HG02970 (cell line): ENCODE measurements at regions not wholly inside any gene's neighbourhood (a gene's known extent, or its start where the extent isn't known, plus 50 kb on each side); places are given as distances from the start of the nearest gene placed in this dataset.
"Not testable (repeated sequence)": the region's sequence is repeated elsewhere in the genome, so short reads cannot be mapped to it uniquely, and the experiment has no call there.

Source experiments
- ATAC-seq: cut with Tn5 transposase; IDR thresholded peaks from one replicate; pipeline ENCODE4 v1.9.1; 2021; ENCODE audit warnings: mild to moderate bottlenecking, moderate library complexity, moderate number of reproducible peaks; ENCODE audit not compliant: unreplicated experiment, low FRiP score

DNA sequence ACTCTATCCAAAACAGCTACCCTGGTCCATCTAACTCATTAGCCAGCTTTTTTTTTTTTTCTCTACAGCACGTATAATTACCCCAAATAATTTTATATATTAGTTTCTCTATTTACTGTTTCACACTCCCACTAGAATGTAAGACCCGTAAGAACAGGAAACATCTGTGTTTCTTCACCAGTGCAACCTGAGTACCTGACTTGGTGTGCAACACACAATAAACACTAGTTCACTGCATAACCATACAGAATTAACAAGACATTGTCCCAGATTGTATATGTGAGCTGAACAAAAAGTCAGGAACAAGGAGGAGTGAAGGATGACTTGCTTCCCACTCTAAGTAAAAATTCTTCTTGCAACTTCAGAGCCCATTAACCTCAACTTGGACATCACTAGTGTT lies 180.2 kb upstream of the AKR1E2 start:
- no peak for ATAC-seq

DNA sequence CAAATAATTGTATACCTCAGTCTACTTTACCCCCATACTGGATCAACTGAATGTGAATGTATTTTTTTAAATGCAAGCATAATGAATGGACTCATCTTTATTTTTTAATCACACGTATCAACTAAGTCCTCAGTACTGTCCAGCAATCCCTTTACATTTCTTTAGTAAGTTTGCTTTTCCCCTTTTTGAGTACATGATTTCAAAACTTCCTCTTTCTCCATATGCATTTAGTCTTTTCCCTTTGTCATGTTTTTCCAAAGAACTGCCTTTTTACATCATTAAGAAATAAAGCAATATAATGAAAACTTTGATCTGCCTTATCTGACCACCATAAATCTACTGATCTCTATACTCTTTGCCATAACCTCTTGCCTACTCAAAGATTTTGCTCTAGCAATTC lies 182.5 kb upstream of the AKR1E2 start:
- ATAC-seq = no peak

DNA sequence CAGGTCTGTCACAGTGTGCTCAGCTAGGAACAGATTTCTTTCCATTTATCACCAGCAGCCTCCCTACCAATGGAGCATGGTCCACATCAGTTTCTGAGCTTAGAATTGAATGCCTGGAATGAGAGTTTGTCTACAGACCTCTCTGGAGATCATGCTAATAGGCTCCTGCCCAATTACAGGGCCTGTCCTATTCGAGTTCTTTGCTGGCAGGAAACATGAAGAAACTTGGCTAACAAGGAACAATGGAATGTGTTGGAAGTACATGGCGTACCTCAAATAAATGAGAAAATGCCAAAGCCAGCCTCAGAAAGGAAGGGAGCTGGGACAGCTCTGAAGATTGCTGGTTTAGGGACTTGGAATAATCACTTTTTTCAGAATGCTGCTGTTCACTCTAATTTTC lies 186.0 kb upstream of the AKR1E2 start:
- ATAC-seq = no peak

DNA sequence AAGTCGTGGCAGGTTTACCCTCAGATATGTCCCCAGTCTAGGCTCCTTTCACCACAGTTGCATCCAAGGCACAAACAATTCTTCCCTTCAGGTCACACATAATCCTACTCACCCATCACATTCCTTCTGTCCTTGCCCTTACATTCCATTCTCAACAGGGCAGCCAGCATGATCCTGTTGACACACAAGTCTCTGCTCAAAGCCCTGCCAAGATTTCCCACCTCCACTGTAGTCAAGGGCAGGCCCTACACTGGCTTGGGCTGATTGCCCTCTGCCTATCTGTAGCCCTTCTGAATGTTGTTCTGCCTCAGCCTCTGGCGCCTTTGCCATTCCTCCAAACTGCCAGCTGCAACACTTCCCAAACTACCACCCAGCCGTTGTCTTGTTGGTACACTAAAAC lies 187.9 kb upstream of the AKR1E2 start:
- ATAC-seq = no peak

DNA sequence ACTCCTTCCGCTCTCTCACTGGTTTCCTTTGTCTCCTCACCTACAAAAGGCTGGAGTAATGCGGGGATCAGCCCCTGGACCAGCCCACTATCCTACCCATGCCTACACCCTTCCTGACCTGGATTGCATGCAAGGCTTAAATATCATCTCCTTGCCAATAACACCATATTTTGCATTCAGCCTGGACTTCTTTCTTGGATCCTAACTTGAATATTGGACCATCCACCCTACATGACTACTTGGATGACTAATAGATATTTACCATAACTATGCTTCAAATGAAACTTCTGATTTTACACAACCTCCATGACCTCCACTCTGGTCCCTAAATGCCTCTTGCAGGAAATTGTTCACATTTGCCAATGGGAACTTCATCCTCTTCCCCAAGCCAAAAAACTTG lies 188.3 kb upstream of the AKR1E2 start:
- no peak for ATAC-seq

DNA sequence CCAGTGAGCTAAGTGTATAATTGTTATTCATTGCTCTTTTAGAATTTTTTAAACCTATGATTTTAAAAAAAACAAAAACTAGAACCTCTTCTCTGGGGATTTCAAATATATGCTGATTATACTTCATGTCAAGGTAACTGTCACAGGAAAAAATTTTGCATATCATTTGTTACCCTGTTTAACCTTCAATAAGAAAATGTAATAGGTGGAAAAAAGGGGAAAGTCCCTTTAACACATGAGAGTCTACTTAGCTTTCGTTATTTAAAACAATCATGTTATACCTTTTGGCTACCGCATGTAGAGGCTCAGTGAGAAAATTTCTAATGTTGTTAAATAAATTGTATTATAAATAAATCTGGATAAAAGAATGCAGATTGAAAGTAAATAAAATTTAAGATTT lies 190.1 kb upstream of the AKR1E2 start:
- no peak for ATAC-seq

DNA sequence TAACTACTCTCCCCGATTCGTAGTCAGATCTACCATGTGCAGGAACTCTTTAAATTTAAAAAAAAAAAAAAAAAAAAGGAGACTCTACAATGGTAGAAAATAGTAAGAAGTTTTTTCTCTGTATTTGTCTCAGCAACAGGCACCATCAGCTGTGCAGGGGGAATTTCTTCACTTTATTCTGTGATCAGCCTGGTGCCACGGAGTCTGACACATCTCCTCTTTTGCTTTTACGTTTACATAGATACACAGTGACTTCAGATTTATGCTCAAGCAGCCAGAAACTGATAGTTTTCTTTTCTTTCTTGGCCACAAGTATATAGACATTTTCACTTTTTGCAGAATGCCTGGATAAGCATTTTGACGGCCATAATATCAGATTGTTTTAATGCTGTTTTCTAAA lies 190.6 kb upstream of the AKR1E2 start:
- ATAC-seq = no peak

DNA sequence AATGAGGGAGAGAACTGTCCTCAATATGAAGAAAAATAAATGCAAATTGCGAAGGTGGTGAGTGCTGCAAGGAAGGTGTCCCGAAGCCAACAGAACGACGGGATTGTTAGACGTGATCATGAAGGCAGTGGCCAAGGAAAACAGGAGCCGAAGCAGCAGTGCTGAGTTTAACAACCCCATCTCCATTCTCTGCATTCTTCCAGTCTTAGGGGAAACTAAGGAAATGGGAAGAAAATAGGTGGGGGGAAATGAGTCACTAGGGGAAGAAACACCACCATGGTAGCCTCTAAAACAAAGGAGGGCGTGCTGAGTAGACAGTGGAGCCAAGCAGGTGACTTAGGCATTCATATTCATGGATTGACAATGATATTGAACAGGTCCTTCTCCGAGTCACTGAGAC lies 192.2 kb upstream of the AKR1E2 start:
- no peak for ATAC-seq

DNA sequence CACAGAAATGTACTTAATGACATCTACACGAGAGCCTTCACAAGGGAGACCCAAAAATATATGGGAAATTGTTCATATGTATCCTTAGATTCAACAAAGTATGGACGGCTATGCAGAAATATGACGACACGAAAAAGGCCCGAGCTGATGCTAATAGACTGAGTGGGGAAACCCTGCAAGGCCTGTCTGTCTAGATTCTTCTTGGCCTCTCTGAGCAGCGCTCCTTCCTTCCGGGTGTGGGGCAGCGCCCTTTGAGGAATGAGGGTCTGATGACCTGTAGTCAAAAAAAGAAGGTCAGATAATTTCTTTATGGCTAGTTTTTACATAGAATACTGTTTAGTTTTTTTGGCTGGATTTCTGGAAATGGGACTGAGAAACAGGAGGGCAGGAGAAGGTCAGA lies 192.8 kb upstream of the AKR1E2 start:
- ATAC-seq = no peak

DNA sequence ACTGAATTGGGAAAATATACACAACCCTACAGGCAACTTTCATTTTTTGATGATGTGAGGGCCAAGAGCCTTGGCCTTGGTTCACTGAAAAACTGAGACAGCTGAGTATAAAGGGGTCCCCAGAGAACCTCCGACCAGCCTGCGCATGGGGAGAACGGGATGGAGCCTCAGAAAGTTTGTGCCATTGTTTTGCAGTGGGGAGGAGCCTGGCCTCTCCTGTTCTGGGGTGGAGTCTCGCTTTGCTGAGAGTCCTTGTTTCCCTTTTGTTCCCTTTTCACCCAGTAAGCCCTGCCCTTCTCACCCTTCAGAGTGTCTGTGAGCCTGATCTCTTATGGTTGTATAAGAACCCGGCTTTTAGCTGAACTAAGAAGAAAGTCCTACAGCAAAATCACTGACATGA lies 193.2 kb upstream of the AKR1E2 start:
- no peak for ATAC-seq

DNA sequence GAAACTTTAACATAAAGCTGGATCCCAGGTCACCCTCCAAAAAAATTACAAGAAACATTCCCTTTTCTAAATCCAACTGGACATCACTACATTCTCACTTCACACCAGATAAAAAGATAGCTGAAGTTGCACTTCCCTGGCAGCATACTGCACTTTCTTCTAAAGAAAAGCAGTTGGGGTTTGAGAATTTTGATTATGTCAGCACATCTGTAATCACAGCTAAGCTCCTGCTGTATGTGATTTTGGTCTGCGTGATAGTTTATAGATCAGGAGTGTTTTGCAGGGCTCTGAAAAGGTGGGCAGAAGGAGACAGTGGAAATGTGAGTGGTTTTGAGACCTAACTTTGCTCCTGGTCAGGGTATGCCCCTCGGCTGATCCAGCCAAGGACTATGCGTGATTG lies 199.1 kb upstream of the AKR1E2 start:
- no peak for ATAC-seq

DNA sequence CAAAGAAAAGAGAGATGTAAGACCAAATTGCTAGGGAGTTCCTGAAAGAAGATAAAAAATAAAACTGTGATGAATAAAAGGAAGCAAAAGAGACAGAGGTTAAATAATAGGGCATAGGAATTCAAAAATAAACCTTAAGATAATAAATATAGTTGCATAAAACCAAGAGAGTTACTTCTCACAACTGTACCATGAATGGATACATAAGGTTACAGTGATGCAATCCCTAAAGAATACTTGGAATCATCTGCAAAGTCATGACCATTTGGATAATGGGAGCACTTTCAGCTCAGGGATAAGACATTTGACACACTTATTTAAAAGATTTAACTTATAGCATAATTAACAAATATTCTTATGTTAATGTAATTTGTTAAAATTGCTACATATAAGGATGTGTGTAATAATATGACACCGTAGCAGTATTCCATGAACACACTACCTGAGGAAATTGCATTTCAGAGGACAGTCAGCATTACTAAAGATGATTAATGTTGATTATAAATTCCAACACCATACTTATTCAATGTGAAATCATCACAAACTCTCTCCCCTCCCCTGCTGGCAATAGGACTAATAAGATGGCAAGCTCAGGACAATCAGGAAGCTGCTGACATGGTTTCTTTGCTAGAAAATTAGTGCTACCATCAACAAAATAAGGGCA lies 202.1 kb upstream of the AKR1E2 start:
- no peak for ATAC-seq

DNA sequence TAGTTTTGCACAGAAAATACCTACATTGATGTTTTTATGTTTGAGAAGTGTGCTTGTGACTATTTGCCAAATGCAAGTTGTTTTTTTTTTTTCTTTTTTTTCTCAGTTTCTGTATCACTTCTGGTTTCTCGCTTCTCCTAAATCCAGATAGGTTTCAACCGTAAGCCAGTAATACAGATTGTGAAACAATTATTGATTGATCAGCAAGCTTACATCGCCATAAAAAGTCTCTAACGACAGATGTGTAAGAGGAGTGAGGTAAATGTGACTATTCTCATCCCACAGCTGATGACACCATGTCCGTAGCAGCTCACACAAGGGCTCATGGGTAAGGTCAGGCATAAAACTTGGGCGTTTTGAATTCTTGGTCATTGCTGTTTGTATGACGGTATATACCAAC lies 202.8 kb upstream of the AKR1E2 start:
- no peak for ATAC-seq

DNA sequence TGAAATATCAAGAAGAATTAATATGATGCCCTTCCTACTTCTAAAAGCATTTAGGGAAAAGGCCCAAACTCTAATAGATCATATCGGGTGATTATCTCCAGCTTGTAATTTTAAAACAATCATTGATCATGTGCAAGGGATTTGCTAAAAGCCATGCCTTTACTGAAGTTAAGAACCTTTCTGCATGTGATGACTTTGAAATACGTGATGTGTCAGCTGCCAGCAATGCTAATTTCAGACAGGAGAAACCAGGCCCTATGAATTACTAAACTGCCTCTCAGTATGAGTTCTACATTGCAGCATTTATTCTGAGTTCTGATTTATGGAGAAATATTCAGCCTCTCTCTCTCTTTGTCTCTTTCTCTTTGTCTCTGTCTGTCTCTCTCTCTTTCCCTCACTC lies 203.6 kb upstream of the AKR1E2 start:
- ATAC-seq = no peak

DNA sequence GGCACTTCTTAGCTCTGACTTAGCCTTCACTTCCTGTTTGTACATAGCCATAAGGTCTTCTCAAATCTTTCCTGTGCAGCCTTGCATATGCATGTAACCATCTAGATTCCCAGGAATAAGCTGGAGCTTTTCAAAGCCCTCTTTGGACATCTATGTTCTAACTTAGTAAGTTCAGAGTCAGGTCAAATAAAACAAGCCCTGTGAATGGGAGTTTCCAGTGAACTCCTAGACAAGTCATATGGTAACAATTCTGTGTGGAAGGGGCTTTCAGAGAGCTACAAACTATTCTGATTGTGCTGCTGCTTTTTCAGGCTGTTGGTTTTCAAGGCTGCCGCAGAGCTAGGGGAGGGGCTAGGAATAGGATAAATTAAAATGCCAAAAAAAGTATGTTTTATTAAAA lies 208.4 kb upstream of the AKR1E2 start:
- no peak for ATAC-seq

DNA sequence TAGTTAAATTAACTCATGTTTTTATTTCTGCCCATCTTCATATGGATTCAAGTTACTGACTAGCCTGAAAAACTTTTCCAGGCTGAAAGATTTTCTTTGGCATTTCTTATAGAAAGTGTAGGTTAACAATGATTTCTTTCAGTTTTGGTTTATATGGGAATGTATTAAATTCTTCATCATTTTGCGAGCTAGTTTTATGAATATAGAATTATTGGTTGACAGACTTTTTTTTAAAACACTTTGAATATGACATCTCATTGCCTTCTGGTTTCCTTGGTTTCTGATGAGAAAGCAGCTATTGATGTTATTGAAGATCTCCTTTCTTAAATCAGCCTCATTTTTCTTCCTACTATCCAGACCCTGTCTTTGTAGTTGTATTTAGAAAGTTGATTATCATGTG lies 211.0 kb upstream of the AKR1E2 start:
- no peak for ATAC-seq

DNA sequence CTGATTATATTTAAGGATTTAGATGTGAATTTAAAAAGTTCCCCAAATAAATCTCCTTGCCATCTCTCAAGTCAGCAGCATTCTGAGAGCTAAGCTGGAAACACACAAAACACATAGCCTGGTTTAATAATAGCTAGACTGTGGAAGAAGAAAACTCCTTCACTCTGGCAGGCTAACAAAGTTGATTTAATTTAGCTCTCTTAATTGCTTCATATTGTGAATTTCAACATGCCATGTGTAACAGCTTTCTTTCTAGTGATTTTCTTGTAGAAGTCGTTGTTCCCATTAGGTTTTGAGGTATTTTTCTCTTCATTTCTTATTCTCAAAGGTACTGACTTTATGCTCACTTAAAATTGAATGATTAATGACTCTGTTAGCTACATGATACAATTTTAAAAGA lies 216.8 kb upstream of the AKR1E2 start:
- ATAC-seq = no peak

DNA sequence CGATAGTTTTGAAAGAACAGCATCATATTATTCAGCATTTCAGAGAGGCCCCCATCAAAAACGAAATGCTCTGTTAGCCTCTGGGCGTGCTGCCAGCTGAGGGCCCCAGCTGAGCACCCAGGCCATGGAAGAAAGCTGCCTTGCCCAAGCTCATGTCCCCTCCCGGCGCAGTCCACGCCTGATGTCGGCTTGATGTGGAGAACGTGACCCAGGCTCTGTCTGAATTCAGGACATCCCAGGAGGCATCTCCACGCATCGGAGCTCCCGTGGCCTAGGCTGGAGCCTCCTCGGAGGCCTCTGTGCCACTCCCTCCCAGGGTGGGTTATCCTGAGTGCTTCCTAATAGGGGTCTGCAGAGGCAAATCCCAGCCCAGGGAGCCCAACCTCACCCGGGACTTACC lies 218.3 kb upstream of the AKR1E2 start:
- ATAC-seq = no peak

DNA sequence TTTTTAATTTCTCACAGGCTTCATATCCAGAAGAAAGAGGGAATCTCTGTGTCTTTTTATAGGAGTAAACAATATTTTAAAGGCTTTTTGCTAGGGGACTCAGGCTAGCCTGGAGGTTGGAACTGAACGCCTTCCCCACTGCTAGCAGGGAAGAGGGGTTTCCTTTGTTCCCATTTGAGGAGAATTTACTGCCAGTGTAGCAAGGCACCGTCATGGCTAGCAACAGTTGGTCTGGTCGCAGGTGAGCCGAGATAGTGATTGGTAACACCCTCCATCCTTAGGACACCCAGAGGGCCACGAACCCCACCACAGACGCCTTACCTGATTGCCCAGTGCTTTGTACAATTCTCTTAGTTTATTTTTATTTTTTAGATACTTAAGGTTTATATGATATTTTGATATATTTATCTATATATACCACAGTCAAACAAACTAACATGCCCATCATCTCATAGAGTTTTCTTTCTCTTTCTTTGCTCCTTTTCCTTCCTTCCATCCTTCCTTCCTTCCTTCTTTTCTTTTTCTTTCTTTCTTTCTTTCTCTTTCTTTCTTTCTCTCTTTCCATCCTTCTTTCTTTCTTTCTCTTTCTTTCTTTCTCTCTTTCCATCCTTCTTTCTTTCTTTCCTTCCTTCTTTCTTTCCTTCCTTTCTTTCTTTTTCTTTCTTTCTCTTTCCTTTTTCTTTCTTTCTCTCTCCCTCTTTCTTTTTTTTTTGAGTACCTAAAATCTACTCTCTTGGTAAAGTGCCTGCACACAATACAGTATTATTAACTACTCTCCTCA lies 219.0 kb upstream of the AKR1E2 start:
- ATAC-seq = no peak

DNA sequence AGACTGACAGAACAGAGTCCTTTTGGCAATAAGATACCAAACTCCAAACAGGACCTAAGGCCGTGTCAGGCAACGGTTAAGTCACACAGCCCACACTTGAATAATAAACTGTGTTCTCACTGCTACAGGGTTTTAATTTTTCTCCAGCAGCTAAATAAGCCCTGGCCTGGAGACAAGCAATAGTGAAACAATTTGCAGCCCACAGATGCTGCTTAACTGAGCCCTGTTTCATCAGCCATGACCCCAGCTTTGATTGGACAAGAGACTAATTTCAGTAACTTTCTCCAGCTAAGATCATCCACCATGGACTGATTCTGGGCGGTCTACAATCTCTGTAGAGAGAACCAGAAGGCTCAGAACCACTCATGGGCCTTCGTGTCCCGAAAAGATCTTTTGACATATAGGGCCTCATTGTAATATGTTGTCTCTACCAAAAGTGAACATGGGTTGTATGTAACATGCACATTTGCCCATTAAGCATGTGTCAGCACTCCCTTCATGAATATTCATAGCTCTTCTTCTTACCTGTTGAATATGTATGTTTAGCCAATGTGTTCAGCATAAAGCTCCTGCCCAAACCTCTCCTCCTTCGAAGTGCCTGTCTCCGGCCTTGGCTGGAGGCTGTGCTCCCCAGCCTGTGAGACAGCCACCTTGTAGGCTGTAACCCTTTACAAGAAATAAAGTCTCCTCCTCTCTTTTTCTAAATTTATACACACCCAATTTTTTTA lies 223.1 kb upstream of the AKR1E2 start:
- no peak for ATAC-seq

DNA sequence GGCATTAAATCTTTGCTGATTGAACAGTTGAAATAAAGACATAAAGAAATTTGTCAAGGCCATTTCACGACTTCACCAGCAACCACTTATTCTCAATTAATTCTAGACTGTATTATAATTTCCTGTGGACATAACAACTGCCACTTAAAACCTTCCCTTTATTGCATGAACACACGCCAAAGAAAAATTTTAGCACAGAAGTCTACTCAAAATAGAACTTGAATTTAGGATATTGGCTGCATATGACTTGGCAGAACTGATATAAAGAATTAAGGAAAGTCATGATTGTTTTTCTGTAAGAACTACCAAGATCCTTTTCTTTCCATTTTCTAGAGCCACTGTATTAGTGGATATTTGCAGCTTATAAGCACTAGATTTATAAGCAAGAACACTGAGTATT lies 226.5 kb upstream of the AKR1E2 start:
- no peak for ATAC-seq

DNA sequence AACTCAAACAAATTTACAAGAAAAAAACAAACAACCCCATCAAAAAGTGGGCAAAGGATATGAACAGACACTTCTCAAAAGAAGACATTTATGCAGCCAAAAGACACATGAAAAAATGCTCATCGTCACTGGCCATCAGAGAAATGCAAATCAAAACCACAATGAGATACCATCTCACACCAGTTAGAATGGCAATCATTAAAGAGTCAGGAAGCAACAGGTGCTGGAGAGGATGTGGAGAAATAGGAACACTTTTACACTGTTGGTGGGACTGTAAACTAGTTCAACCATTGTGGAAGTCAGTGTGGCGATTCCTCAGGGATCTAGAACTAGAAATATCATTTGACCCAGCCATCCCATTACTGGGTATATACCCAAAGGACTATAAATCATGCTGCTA lies 228.1 kb upstream of the AKR1E2 start:
- ATAC-seq = not testable (repeated sequence)
